Mammary epithelial cell (primary cell): ENCODE measurements at regions not wholly inside any gene's neighbourhood (a gene's known extent, or its start where the extent isn't known, plus 50 kb on each side); places are given as distances from the start of the nearest gene placed in this dataset.

Experiments
- EZH2 ChIP-seq: IDR thresholded peaks from 2 replicates; pipeline ENCODE4 v1.6.1; 2012; ENCODE audit warnings: low read length, inconsistent platforms, borderline replicate concordance
- TF ChIP-seq, protein P1 (sequence below), 2 donors: IDR thresholded peaks in 1 of 2; conservative IDR thresholded peaks in 1 of 2; 2 replicates each; pipeline ENCODE4 v1.5.1; 2011 to 2012; ENCODE audit warnings: inconsistent platforms in 2 of 2, low read length in 2 of 2, mild to moderate bottlenecking in 2 of 2, control low read depth in 1 of 2, low read depth in 1 of 2; ENCODE audit not compliant: insufficient read depth in 1 of 2; ENCODE audit errors: extremely low read depth in 1 of 2

GRCh38 chr2:71812736-71813135, 334.9 kb downstream of the CYP26B1 start:
- TF ChIP-seq, protein P1, sequence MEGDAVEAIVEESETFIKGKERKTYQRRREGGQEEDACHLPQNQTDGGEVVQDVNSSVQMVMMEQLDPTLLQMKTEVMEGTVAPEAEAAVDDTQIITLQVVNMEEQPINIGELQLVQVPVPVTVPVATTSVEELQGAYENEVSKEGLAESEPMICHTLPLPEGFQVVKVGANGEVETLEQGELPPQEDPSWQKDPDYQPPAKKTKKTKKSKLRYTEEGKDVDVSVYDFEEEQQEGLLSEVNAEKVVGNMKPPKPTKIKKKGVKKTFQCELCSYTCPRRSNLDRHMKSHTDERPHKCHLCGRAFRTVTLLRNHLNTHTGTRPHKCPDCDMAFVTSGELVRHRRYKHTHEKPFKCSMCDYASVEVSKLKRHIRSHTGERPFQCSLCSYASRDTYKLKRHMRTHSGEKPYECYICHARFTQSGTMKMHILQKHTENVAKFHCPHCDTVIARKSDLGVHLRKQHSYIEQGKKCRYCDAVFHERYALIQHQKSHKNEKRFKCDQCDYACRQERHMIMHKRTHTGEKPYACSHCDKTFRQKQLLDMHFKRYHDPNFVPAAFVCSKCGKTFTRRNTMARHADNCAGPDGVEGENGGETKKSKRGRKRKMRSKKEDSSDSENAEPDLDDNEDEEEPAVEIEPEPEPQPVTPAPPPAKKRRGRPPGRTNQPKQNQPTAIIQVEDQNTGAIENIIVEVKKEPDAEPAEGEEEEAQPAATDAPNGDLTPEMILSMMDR (conservative IDR thresholded peaks at IDR 0.05 in 1 of 2, IDR thresholded peaks at IDR 0.05 in 1 of 2; ENCODE audit: extremely low read depth in 1 of 2, insufficient read depth in 1 of 2, low read depth in 1 of 2, low read length in 2 of 2): no peak
- no peak for TF ChIP-seq EZH2
